PC-9 (cell line): ENCODE measurements at regions not wholly inside any gene's neighbourhood (a gene's known extent, or its start where the extent isn't known, plus 50 kb on each side); places are given as distances from the start of the nearest gene placed in this dataset.

Experiments used
- BruUV-seq: library from RNA; stranded (reverse); fragments of 400-500 nt; replicated peaks from 2 replicates; lab custom pipeline; 2021; lab: Mats Ljungman, UMichigan
- CTCF ChIA-PET: fragments of 300-600 bp; sonication (Branson Sonifier 250); formaldehyde crosslinking; loops from one replicate; lab custom pipeline; 2022; ENCODE audit warnings: antibody characterized with exemption; lab: Charles Lee
- POLR2A ChIA-PET: fragments of 300-600 bp; sonication (Branson Sonifier 250); formaldehyde crosslinking; loops from one replicate; lab custom pipeline; 2022; ENCODE audit warnings: antibody characterized with exemption; ENCODE audit not compliant: unreplicated experiment; lab: Charles Lee
- DNase-seq, 2 experiments: peaks; one replicate each; pipeline versions ENCODE4 v3.0.0 to v3.0.0-alpha.2; 2015 to 2022; ENCODE audit warnings: mixed read lengths in 1 of 2
- H2AFZ ChIP-seq: fragments of 200-600 bp; sonication (generic); 2 replicates; pipeline ENCODE4 v1.8.1; 2017; ENCODE audit warnings: antibody characterized with exemption
- H3F3A ChIP-seq: fragments of 200-600 bp; sonication (generic); 2 replicates; pipeline ENCODE4 v1.8.1; 2017; ENCODE audit warnings: antibody characterized with exemption, mild to moderate bottlenecking, low read depth; ENCODE audit not compliant: insufficient read depth
- H3K27ac ChIP-seq: fragments of 200-600 bp; sonication (generic); 2 replicates; pipeline ENCODE4 v1.6.1; 2016; ENCODE audit warnings: mixed run types
- H3K27me3 ChIP-seq: fragments of 200-600 bp; sonication (generic); 2 replicates; pipeline ENCODE4 v1.6.1; 2016; ENCODE audit warnings: low read depth, mixed run types; ENCODE audit not compliant: insufficient read depth
- H3K36me3 ChIP-seq: fragments of 200-600 bp; sonication (generic); 2 replicates; pipeline ENCODE4 v1.6.1; 2016; ENCODE audit warnings: low read depth, mixed run types
- H3K4me1 ChIP-seq: fragments of 200-600 bp; sonication (generic); replicated peaks from 2 replicates; pipeline ENCODE4 v1.6.1; 2016; ENCODE audit warnings: mixed run types; ENCODE audit not compliant: insufficient read depth
- H3K4me2 ChIP-seq: fragments of 200-600 bp; sonication (generic); 2 replicates; pipeline ENCODE4 v1.6.1; 2017; ENCODE audit warnings: mixed run types
- H3K4me3 ChIP-seq: fragments of 200-600 bp; sonication (generic); 2 replicates; pipeline ENCODE4 v1.6.1; 2016; ENCODE audit warnings: mixed run types
- H3K79me2 ChIP-seq: fragments of 200-600 bp; sonication (generic); 2 replicates; pipeline ENCODE4 v1.6.1; 2017; ENCODE audit warnings: low read depth, mixed run types
- H3K9me2 ChIP-seq: fragments of 200-600 bp; sonication (generic); 2 replicates; pipeline ENCODE4 v1.8.1; 2017; ENCODE audit warnings: mild to moderate bottlenecking; ENCODE audit not compliant: insufficient read depth
- H3K9me3 ChIP-seq: fragments of 200-600 bp; sonication (generic); 2 replicates; pipeline ENCODE4 v1.8.1; 2016; ENCODE audit warnings: low read depth; ENCODE audit not compliant: insufficient read depth
- H4K20me1 ChIP-seq: fragments of 200-600 bp; sonication (generic); 2 replicates; pipeline ENCODE4 v1.8.1; 2017; ENCODE audit not compliant: insufficient read depth
- EZH2 ChIP-seq: fragments of 200-600 bp; sonication (generic); IDR thresholded peaks from 2 replicates; pipeline ENCODE4 v1.8.0; 2017; ENCODE audit warnings: antibody characterized with exemption, low read depth
- intact Hi-C: fragments of 100-400 bp; cut with micrococcal nuclease; formaldehyde crosslinking; loops from one replicate; pipeline ENCODE4 v1.10.0; 2022; ENCODE audit not compliant: unreplicated experiment
- TF ChIP-seq, protein P1 (sequence below): fragments of 200-600 bp; sonication (generic); conservative IDR thresholded peaks from 2 replicates; pipeline ENCODE4 v1.6.1; 2017; ENCODE audit warnings: mixed run types, antibody characterized with exemption, mild to moderate bottlenecking, moderate library complexity

DNA sequence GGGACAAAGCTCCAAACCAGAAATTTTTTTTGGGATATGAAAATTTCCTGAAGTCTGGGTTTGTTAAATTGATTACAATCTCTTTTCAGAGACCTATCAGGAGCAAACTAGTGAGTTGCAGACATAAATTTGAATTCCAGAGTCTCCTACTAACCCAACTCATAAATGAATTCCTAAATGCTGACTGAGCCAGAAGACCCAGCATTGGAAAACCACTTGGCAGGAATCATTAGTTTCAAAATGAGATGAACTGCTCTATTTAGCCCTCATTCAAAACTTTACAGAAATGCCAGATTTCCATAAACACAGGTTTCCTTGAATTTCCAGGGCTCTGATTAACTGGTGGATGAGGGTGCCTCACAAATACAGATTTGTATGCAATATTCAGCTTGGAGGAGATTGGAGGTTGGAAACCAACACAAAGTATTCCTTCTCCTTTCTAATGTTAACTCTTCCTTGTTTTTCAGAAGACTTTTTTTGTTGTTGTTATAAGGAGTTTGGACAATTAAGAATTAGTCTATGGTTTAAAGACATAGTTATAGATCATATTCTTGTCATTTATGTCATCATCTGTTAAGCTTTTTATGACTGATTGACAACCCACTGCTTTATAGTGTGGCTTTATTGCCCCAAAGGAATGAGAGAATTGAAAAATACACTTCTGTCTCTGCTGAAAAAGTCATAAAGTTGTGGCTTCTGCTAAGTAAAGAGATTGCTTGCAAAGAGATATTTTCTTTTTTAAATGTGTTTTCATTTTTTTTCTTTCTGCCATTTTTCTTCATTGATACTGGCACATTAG is 222.8 kb downstream of the HLX start:
- DNase-seq = no peak
- Histone ChIP-seq H4K20me1 (no peaks in the 10 kb centered on the region), H3K9me2 (no peaks in the 10 kb centered on the region), H3K36me3 (no peaks in the 10 kb centered on the region), H3K27me3 (no peaks in the 10 kb centered on the region), H3K27ac (no peak overlapping the region), H3K9me3 (no peaks in the 10 kb centered on the region), H3K4me1 (peaks cover 12% of the 10 kb centered on the region), H3F3A (no peaks in the 10 kb centered on the region), H3K4me3 (no peak overlapping the region), H3K4me2 (no peak overlapping the region), H3K79me2 (no peaks in the 10 kb centered on the region), H2AFZ (no peak overlapping the region)
- TF ChIP-seq, protein P1, sequence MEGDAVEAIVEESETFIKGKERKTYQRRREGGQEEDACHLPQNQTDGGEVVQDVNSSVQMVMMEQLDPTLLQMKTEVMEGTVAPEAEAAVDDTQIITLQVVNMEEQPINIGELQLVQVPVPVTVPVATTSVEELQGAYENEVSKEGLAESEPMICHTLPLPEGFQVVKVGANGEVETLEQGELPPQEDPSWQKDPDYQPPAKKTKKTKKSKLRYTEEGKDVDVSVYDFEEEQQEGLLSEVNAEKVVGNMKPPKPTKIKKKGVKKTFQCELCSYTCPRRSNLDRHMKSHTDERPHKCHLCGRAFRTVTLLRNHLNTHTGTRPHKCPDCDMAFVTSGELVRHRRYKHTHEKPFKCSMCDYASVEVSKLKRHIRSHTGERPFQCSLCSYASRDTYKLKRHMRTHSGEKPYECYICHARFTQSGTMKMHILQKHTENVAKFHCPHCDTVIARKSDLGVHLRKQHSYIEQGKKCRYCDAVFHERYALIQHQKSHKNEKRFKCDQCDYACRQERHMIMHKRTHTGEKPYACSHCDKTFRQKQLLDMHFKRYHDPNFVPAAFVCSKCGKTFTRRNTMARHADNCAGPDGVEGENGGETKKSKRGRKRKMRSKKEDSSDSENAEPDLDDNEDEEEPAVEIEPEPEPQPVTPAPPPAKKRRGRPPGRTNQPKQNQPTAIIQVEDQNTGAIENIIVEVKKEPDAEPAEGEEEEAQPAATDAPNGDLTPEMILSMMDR = no peak
- TF ChIP-seq EZH2 = no peak
- POLR2A ChIA-PET = no interaction called here
- CTCF ChIA-PET = no interaction called here
- intact Hi-C loops = loop anchor here (2.0 to 10.0 kb wide), 2 partner anchors 15 to 127 kb away; no protein-coding TSS in a partner anchor
- no TSS peak for BruUV-seq

DNA sequence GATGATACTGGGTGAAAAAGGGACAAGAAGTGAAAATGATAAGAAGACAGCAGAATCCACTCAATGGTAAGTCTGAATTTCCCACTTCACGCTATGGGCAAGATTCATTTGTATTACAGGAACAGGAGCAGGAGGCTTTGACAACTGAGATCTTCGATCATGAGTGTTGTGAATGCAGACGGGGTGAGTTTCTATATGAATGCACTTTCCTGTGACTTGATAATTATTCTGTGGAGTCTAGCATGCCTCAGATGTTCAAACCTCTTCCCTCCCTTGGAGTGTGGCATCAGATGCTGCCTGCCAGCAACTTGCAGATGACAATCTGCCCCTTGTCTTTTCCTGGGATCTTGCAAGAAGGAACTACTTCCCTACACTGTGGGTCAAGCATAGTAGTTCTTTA is 225.4 kb downstream of the HLX start:
- Histone ChIP-seq H3K79me2 (no peaks in the 10 kb centered on the region), H3K4me3 (no peak overlapping the region), H3K4me1 (peaks cover 12% of the 10 kb centered on the region), H2AFZ (no peak overlapping the region), H4K20me1 (no peaks in the 10 kb centered on the region), H3K27ac (no peak overlapping the region), H3F3A (no peaks in the 10 kb centered on the region), H3K27me3 (no peaks in the 10 kb centered on the region), H3K9me3 (no peaks in the 10 kb centered on the region), H3K4me2 (no peak overlapping the region), H3K36me3 (no peaks in the 10 kb centered on the region), H3K9me2 (0 out of 2 replicates have a peak, but pooled peaks cover 7% of the 10 kb centered on the region)
- TF ChIP-seq, protein P1 = no peak
- no peak for TF ChIP-seq EZH2
- POLR2A ChIA-PET = no interaction called here
- DNase-seq = no peak
- CTCF ChIA-PET = no interaction called here
- BruUV-seq = no TSS peak
- intact Hi-C loops = loop anchor here (10.0 kb wide), 1 partner anchor 130 kb away; no protein-coding TSS in a partner anchor

DNA sequence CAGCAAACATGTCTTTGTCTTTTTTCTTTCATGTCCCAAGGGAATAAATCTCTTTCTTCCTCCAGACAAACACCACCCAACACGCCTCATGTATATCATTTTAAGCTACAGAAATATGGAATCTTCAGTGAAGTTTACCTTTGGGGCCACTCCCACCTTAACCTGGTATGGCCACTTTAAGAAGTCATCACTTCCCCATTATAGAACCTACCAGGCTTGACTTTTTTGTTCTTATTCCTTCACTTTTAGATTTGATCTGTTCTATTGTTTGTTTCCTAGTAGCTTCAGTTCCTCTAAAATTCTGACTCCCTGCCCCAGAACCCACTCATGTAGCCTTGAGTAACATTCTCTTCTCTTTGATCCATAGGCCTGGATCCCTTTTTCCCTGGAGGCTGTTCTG is 226.3 kb downstream of the HLX start:
- H3K9me3 ChIP-seq = no peaks in the 10 kb centered on the region
- H3K27me3 ChIP-seq = no peaks in the 10 kb centered on the region
- no peaks in the 10 kb centered on the region for H3K36me3 ChIP-seq
- no peak overlapping the region for H3K27ac ChIP-seq
- CTCF ChIA-PET = interaction anchor here (0.6 kb wide), 1 partner anchor 1832 kb away, joined by 4 read pairs; no protein-coding TSS in a partner anchor
- no peaks in the 10 kb centered on the region for H3K79me2 ChIP-seq
- H4K20me1 ChIP-seq = no peaks in the 10 kb centered on the region
- H3K4me1 ChIP-seq = peaks cover 8% of the 10 kb centered on the region
- TF ChIP-seq EZH2 = no peak
- TF ChIP-seq, protein P1 = no peak
- POLR2A ChIA-PET = no interaction called here
- no peak overlapping the region for H2AFZ ChIP-seq
- no TSS peak for BruUV-seq
- no peak for DNase-seq
- H3K4me3 ChIP-seq = no peak overlapping the region
- H3K9me2 ChIP-seq = 0 out of 2 replicates have a peak, but pooled peaks cover 7% of the 10 kb centered on the region
- no peak overlapping the region for H3K4me2 ChIP-seq
- no peaks in the 10 kb centered on the region for H3F3A ChIP-seq
- intact Hi-C loops = loop anchor here (10.0 kb wide), 1 partner anchor 131 kb away; no protein-coding TSS in a partner anchor
